HG02973 (cell line): ENCODE measurements at regions not wholly inside any gene's neighbourhood (a gene's known extent, or its start where the extent isn't known, plus 50 kb on each side); places are given as distances from the start of the nearest gene placed in this dataset.
A peak's percentile ranks its signal among the peaks of the same experiment; 100 is the strongest.
"Not testable (repeated sequence)": the region's sequence is repeated elsewhere in the genome, so short reads cannot be mapped to it uniquely, and the experiment has no call there.

Experiments
- ATAC-seq: cut with Tn5 transposase; IDR thresholded peaks from one replicate; pipeline ENCODE4 v1.9.1; 2021; ENCODE audit warnings: moderate library complexity; ENCODE audit not compliant: unreplicated experiment

DNA sequence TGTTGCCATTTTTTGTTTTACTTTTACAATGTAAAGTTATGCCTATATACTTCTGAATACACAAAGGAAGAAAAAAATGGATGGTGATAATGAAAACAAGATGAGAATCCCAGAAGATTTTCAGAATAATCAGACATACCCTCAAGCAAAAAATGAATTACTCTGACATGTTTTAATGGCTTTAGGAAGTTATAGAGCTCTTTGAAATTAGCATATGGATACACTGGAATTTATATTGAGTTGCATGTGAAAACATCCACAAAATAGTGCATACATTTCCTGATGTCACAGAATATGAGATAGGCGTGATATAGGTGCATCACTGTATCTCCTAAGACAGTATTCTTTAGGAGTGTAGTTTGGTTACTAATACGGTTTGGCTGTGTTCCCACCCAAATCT is 351.3 kb downstream of the SLC7A11 start:
- no peak for ATAC-seq

DNA sequence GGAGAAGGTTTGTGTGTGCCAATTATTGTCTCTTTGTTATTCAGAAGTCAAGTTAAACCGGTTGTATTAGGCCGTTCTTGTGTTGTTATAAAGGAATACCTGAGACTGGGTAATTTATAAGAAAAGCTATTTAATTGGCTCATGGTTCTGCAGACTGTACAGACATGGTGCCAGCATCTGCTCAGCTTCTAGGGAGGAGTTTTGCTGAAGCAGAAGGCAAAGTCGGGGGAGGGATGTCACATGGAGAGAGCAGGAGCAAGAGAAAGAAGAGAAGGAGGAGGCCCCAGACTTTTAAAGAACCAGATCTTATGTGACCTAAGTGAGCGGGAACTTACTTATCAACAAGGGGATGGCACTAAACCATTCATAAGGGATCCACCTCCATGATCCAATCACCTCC is 349.3 kb upstream of the PCDH18 start:
- no peak for ATAC-seq

DNA sequence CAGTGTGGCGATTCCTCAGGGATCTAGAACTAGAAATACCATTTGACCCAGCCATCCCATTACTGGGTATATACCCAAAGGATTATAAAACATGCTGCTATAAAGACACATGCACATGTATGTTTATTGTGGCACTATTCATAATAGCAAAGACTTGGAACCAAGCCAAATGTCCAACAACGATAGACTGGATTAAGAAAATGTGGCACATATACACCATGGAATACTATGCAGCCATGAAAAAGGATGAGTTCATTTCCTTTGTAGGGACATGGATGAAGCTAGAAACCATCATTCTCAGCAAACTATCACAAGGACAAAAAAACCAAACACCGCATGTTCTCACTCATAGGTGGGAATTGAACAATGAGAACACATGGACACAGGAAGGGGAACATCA is 335.8 kb upstream of the PCDH18 start:
- ATAC-seq, result not testable (repeated sequence)

DNA sequence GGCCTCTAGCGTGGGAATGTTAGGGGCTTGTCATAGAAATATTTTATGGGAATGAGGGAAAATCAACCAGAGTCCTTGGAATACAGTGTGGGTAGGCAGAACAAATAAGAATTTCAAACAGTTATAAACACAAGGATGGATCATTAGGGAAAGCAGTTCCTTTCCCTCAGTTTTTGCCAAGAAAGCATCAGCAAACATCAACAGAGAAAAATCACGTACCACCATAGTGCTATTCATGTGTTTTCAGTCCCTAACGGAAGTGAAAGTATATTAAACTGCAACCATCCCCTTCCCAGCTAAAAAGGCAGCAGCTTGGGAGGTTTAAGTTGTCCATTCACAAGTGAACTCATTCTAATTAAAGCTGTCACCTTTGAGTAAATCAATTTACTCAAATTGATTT is 334.4 kb upstream of the PCDH18 start:
- no peak for ATAC-seq

DNA sequence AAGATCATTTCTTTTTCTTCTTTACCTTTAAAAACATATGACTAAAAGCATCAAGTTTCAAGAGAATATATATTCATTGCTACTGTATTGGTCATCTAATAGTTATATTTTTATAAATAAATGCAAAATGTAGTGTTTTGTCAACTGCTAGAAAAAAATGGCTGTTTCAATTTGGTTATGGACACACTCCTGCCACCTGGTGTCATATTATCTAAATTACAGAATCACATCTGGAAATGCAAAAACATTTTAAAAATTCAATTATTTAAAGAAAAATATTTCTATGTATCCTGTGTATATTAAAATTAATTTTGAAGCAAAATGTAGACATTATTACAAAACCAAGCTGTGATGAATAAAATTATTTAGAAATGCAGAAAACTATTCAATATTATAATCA is 329.4 kb upstream of the PCDH18 start:
- no peak for ATAC-seq

DNA sequence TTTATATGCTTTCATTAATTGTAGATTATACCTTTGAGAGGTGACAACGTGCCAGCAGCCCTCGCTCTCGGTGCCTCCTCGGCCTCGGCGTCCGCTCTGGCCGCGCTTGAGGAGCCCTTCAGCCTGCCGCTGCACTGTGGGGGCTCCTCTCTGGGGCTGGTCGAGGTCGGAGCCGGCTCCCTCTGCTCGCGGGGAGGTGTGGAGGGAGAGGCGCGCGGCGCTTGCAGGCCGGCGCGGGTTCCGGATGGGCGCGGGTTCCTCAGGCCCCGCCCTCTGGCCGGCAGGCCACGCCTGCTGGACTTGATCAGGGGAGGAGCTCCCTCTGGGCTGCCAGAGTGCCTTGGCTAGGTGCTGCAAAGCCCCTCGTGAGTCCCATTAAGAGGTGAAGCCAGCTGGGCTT is 321.1 kb upstream of the PCDH18 start:
- no peak for ATAC-seq

DNA sequence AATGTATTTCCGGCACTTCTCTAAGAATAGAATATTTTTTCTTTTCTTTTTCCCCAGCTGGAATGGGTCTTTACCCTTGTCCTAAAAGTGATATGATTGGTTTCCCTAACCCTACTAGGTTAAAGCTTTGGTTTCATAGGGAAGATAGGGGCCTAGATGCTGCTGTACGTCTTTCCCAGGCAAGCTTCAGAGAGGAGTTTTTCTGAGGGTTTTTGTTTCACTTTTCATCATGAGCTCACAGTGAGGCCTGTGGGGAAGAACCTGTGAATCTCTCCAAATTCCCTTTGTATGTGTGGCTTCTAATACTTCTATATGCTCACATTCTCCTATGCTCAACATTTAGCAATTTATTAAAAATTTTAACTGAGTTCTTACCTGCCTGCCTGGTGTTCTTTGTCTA is 320.0 kb upstream of the PCDH18 start:
- ATAC-seq, result no peak

DNA sequence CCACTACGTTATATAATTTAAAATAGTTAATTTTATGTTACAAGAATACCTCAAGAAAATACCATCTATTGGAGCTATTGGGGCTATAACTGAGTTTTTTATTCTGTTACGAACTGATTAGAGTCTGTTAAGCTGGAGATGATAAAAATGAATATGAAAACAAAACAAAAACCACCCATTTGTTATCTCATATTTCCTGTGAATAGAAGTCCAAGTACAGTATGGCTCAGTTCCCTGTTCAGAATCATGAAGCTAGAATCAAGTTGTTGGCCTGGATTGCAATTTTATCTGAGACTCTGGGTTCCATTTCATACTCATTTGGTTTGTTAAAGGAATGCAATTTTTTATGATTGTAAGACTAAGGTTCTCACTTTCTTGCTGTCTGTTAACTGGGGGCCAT is 319.1 kb upstream of the PCDH18 start:
- ATAC-seq, result no peak

DNA sequence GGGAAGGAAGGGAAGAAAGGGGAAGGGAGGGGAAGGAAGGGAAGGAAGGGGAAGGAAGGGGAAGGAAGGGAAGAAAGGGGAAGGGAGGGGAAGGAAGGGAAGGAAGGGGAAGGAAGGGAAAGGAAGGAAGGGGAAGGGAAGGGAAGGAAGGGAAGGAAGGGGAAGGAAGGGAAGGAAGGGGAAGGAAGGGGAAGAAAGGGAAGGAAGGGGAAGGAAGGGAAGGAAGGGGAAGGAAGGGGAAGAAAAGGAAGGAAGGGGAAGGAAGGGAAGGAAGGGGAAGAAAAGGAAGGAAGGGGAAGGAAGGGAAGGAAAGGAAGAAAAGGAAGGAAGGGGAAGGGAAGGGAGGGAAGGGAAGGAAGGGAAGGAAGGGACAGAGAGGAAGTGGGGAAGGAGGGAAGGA is 295.7 kb upstream of the PCDH18 start:
- not testable (repeated sequence) for ATAC-seq

DNA sequence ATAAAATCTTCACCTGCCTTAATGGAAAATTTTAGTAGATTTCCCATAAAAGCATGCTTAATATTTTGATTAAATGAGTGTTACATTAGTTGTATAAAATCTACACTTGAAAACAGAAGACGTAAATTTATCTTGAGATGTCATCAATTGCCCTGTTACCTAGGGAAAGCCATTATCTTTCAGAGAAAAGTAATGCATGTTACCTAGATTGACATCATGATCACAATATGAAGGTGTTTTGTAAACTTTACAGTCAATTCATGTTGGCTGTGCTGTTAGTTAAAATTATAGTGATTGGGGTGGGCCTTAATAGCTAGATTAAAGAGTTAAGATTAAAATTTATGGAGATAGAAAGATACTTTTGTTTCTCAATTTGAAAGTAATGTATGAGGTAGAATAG is 293.2 kb upstream of the PCDH18 start:
- ATAC-seq, result no peak

DNA sequence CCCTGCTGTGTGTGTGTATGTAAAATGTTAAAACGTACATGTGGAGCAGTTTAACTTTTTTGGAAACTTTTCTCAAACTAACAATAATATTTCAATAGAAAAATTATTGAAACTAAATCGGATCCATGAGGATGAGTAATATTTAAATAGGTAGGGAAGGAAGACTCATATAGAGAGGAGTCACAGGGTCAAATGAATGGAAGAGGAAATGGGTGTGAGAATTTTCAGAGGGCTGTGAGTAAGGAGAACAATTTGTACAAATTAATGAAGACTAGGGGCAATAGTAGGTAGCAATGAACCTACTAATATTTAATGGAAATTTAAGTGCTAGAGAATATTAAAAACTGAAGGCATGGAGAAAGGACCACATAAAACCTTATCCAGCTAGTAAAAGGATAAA is 290.7 kb upstream of the PCDH18 start:
- no peak for ATAC-seq

DNA sequence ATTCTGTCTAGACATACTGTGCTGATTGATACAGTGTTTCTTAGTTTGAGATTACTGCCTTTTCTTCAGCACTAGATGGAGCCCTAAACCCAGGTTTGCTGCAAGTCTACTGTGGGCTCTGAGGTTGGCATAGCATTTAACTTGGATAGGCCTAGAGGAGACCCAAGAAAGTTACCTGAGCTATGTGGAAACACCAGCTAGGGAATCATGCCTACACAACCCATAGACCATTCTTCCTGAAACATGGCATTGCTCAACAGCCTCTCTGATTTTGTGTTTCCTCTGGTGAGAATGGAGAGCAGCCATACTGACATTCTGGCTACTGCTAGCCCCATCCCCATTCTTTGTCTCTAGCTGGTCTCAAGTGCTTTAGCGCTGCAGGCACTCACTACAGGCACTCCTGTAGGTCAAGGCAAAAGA is 287.7 kb upstream of the PCDH18 start:
- peak; percentile 93 for ATAC-seq

DNA sequence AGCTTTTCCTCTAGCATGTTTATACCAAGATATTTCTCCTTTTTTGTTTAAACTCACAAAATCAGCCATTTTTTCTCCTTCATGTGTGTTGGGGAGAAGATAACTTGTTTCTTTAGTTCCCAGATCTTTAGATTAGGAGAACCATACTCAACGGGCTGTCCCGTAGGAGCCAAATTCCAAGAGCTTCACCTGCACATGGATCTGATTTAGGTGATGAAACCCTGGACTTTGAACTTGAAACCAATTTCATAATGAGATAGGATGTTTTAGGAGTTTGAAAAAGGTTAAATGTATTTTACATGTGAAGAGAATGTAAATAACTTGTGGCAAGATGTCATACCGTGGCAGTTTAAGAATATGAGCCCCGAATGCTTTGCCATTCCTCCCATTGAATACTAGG is 280.0 kb upstream of the PCDH18 start:
- ATAC-seq, result no peak

DNA sequence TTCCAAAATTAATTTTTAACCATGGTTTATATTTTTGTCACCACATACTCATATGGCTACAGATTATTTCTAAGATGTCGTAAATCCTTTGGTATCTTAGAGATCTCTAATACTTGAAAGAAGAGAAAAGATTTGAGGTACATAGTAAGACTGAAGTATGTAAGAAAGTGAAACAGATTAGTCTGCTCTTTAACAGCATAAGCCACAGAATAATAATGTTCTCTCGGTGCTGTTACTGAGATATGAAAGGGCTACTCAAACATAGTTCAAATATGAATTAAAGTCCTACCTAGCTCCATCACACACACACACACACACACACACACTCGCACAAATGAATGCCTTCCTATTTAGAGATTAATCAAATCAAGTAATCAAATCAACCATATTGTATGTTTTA is 274.1 kb upstream of the PCDH18 start:
- ATAC-seq, result no peak

DNA sequence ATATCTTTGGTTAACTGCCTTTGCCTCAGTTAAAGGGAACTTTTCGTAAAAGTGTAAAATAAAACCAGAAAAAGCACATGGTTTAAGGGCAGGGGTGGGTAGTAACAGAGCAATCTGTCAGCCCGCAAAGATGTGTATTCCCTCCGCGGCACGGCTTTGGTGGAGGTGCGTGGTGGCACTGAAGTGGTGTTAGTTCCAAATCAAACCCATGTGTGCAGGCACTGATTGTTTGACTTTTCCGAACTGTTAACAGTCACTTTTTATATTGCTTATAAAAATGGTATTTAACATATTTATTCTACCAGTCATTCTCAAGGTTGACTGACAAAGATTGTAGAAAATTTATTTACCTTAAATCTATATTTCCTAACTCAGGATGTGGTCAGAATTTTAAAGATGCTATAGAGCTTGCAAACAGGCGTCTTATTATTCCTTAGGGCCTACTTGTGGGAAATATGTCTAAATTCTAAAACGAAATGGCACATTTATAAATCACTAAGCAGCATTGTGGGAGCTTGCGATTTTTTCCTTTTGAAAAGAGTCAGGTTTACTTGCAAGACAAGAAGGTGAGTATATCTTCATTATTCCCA is 272.7 kb upstream of the PCDH18 start:
- ATAC-seq, result no peak

DNA sequence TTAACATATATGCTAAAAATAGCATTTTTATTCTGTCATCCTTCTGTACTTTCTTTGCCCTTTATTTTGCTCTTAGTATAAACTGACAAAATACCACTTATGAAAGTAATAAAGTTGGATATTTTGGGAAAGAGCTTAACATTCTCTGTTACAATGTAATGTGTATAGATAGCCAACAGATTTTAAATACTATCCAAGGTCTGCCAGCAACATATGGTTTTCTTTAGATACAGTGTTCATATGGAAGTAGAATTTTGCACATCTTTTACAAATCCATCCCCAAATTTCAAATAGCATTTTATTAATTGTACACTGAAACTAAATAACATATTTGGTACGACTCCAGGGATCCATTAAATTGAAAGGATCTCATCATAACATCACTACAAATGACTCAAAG is 268.6 kb upstream of the PCDH18 start:
- ATAC-seq, result no peak

DNA sequence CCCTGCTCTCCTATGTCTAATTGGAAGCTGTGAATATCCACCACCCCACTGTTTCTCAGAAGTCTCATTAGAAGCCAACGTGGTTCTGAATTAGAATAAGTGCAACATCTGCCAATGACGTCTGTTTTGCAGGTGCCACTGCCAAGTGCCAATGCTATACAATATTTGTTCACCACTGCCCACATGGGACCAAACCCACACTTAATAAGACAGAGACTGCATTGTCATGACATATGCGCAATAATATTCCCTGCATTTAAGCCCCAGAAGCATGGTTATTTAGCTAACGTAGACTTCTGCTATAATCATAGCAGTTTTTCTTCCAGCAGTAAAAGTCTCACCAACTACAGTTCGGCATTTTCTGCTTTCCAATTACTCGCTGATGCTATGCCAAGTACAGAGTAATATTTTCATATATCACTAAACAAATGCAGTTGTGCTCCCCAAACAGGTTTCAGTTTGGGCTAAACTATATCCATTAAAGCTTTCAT is 262.5 kb upstream of the PCDH18 start:
- no peak for ATAC-seq

DNA sequence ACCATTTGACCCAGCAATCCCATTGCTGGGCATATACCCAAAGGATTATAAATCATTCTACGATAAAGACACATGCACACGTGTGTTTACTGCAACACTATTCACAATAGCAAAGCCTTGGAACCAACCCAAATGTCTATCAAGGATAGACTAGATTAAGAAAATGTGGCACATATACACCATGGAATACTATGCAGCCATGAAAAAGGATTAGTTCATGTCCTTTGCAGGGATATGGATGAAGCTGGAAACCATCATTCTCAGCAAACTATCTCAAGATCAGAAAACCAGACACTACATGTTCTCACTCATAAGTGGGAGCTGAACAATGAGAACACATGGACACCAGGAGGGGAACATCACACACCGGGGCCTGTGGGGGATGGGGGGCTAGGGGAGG is 257.0 kb upstream of the PCDH18 start:
- ATAC-seq, result not testable (repeated sequence)

DNA sequence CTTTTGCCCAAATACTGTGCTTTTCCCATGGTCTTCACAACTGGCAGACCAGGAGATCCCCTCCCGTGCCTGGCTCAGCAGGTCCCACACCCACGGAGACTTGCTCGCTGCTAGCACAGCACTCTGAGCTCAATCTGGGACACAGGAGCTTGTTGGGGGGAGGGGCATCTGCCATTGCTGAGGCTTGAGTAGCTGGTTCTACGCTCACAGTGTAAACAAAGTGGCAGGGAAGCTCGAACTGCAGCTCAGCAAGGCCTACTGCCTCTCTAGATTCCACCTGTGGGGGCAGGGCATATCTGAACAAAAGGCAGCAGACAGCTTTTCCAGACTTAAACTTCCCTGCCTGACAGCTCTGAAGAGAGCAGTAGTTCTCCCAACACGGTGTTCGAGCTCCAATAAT is 251.6 kb upstream of the PCDH18 start:
- ATAC-seq, result not testable (repeated sequence)

DNA sequence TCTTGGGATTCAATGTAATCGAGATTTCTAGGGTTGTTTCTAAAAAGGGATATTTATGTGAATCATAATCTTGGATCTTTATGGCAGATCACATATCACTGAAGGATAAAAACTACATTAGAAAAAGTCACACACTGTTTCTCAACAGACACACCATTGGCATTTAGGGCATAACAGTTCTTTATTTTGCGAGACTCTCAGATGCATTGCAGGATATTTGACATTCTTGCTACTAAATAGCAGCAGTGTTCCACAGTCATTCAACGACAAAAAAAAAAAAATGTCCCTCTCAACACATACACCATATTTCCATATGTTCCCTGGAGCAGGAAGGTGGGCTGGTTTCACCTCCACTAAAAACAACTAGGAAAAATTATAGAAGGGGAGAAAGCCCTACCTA is 243.4 kb upstream of the PCDH18 start:
- ATAC-seq, result no peak

DNA sequence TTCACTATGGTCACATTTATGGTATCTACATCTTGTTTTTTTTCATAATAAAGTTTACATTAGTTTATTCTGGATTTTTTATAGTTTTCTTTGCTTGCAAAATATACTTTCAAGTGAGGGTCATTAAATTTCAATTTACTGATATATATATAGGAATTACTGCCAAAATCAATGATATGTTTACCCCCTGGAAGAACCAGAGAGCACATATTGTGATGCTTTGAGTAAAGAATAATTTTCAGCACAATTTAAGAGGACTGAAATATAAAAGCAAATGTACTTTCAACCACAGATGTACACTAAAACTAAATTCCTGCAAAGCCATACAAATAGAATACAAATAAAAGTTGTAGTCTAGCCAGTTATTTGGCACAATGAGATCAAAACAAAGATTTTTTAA is 242.2 kb upstream of the PCDH18 start:
- ATAC-seq, result no peak

DNA sequence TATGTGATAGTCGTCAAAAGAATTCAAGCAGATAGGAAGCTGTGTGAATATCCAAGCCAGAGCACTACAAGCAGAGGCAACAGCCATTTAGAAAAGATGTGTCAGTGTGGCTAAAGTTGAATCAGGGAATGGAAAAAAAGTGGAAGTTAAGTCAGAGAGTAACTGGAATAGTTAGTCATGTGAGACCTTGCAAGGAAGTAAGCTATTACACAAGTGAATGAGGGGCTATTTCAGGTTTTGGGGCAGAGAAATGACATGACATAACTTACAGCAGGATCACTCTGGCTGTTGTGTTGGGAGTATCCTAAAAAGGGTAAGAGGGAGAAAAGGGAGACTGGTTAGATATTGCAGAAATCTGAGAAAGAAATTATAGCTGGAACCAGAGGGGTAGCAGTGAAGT is 236.6 kb upstream of the PCDH18 start:
- no peak for ATAC-seq

DNA sequence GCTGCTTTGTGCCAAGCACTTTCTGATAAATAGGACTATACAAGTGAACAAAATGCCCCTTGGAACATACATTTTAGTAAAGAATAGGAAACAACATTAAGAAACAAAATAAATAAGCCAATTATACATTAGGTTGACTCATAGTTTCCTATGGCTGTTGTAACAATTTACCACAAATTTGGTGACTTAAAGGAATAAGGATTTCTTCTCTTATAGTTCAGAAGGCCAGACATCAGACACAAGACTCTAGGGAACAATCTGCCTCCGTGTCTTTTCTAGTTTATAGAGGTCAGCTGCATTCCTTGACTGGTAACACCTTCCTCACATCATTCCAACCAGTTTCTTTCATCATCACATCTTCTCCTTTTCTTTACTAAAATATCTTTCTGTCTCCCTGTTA is 235.9 kb upstream of the PCDH18 start:
- ATAC-seq, result no peak

DNA sequence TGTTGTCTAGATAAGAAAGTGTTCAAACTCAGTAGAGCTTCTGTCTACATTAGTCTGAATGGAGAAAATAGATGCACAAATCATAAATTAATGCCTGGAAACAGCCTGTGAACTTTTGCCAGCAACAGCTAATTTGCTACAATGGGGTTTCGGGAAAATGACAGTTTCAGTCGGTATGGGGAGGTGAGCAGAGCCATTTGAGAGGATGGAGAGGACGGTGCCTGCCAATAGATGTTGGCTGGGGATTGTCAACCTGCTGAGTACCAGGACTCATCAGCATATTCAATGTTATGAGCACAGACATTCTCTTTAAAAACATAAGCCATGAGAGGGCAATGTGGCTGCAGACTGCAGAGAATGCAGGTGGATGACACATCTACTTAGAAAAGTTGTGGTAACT is 230.3 kb upstream of the PCDH18 start:
- ATAC-seq, result no peak
